B cell (primary cell): ENCODE measurements at regions not wholly inside any gene's neighbourhood (a gene's known extent, or its start where the extent isn't known, plus 50 kb on each side); places are given as distances from the start of the nearest gene placed in this dataset.

Experiments
- ATAC-seq: fragments of 200-7000 bp; cut with Tn5 transposase; one replicate; pipeline ENCODE4 v1.10.0; 2021; ENCODE audit warnings: low read depth, mild to moderate bottlenecking, moderate number of reproducible peaks, moderate library complexity
- CTCF ChIA-PET: fragments of 350-600 bp; sonication (Branson Sonifier 250); formaldehyde crosslinking; loops from one replicate; lab custom pipeline; 2021; ENCODE audit warnings: antibody characterized with exemption, inconsistent platforms; lab: Charles Lee
- POLR2A ChIA-PET: fragments of 350-600 bp; sonication (Branson Sonifier 250); formaldehyde crosslinking; loops from one replicate; lab custom pipeline; 2021; ENCODE audit warnings: antibody characterized with exemption; lab: Charles Lee
- DNase-seq: peaks from one replicate; pipeline ENCODE4 v3.0.0; 2013
- H2AFZ ChIP-seq: 2 replicates; pipeline ENCODE4 v1.6.1; 2012; ENCODE audit warnings: mild to moderate bottlenecking, low read depth, low read length; ENCODE audit not compliant: insufficient read depth, poor library complexity, severe bottlenecking
- H3K27ac ChIP-seq, 2 donors: 1 replicate in 1 of 2; 2 replicates in 1 of 2; pipeline ENCODE4 v1.5.1; 2012 to 2013; ENCODE audit warnings: low read length in 2 of 2, mild to moderate bottlenecking in 2 of 2, moderate library complexity in 1 of 2
- H3K27me3 ChIP-seq, 4 experiments: fragments of 200-600 bp in 1 of 4; sonication (generic) in 1 of 4; replicated peaks in 1 of 4; 1 replicate in 2 of 4; 2 replicates in 2 of 4; pipeline versions ENCODE4 v1.6.1 to v1.7.0; 2013 to 2016; ENCODE audit warnings: low read length in 3 of 4, mild to moderate bottlenecking in 2 of 4, mixed read lengths in 1 of 4, moderate library complexity in 1 of 4; ENCODE audit not compliant: insufficient read depth in 4 of 4, control insufficient read depth in 3 of 4; ENCODE audit errors: control extremely low read depth in 1 of 4
- H3K36me3 ChIP-seq, 2 experiments: replicated peaks in 1 of 2; 1 replicate in 1 of 2; 2 replicates in 1 of 2; pipeline versions ENCODE4 v1.6.1 to v1.7.1; 2013; ENCODE audit warnings: low read length in 1 of 2; ENCODE audit not compliant: insufficient read depth in 2 of 2, control insufficient read depth in 1 of 2; ENCODE audit errors: control extremely low read depth in 1 of 2, extremely low read depth in 1 of 2
- H3K4me1 ChIP-seq, 2 donors: fragments of 200-600 bp in 1 of 2; sonication (generic) in 1 of 2; 1 replicate in 1 of 2; 2 replicates in 1 of 2; pipeline versions ENCODE4 v1.5.1 to v1.6.1; 2013 to 2017; ENCODE audit warnings: low read length in 2 of 2; ENCODE audit not compliant: control insufficient read depth in 2 of 2, insufficient read depth in 2 of 2
- H3K4me2 ChIP-seq: replicated peaks from 2 replicates; pipeline ENCODE3; 2012; ENCODE audit warnings: mild to moderate bottlenecking, low read depth, low read length; ENCODE audit not compliant: poor library complexity, severe bottlenecking
- H3K4me3 ChIP-seq, 5 experiments: fragments of 200-600 bp in 1 of 5; sonication (generic) in 1 of 5; 1 replicate in 3 of 5; 2 replicates in 2 of 5; pipeline versions ENCODE4 v1.5.1 to v1.7.0; 2011 to 2016; ENCODE audit warnings: low read length in 4 of 5, mild to moderate bottlenecking in 4 of 5, low read depth in 2 of 5, control low read depth in 1 of 5, moderate library complexity in 1 of 5; ENCODE audit not compliant: insufficient read depth in 1 of 5; ENCODE audit errors: control extremely low read depth in 1 of 5, extremely low read depth in 1 of 5
- H3K79me2 ChIP-seq: fragments of 200-600 bp; sonication (generic); one replicate; pipeline ENCODE4 v1.6.0; 2016; ENCODE audit warnings: low read length; ENCODE audit not compliant: control insufficient read depth, insufficient read depth
- H3K9ac ChIP-seq: fragments of 200-600 bp; sonication (generic); 2 replicates; pipeline ENCODE4 v1.6.1; 2017; ENCODE audit warnings: mild to moderate bottlenecking, low read length, moderate library complexity
- H3K9me3 ChIP-seq, 3 donors: one replicate each; pipeline versions ENCODE4 v1.6.1 to v1.7.1; 2013; ENCODE audit warnings: low read length in 2 of 3; ENCODE audit not compliant: control insufficient read depth in 2 of 3, insufficient read depth in 1 of 3; ENCODE audit errors: control extremely low read depth in 1 of 3
- H4K20me1 ChIP-seq: 2 replicates; pipeline ENCODE4 v1.6.0; 2012; ENCODE audit warnings: mild to moderate bottlenecking, low read length; ENCODE audit not compliant: insufficient read depth, control insufficient read depth, poor library complexity, severe bottlenecking
- H3K27ac Mint-ChIP-seq: one replicate; pipeline ENCODE4 v1.8.0; 2021; ENCODE audit warnings: mixed read lengths
- H3K27me3 Mint-ChIP-seq: one replicate; pipeline ENCODE4 v1.8.0; 2021; ENCODE audit warnings: mixed read lengths
- H3K4me1 Mint-ChIP-seq: one replicate; pipeline ENCODE4 v1.8.0; 2021; ENCODE audit warnings: mixed read lengths
- H3K4me3 Mint-ChIP-seq: one replicate; pipeline ENCODE4 v1.8.0; 2021; ENCODE audit warnings: mixed read lengths
- H3K9me3 Mint-ChIP-seq: one replicate; pipeline ENCODE4 v1.8.0; 2022; ENCODE audit warnings: mixed read lengths; ENCODE audit not compliant: insufficient read depth
- CTCF ChIP-seq: fragments of 200-600 bp; IDR thresholded peaks from one replicate; pipeline ENCODE4 v1.8.0; 2022; ENCODE audit warnings: antibody characterized with exemption, mild to moderate bottlenecking
- EZH2 ChIP-seq: IDR thresholded peaks from 2 replicates; pipeline ENCODE4 v1.6.1; 2012; ENCODE audit warnings: borderline replicate concordance, low read depth, mild to moderate bottlenecking, moderate library complexity, low read length; ENCODE audit not compliant: insufficient read depth, poor library complexity, severe bottlenecking
- WGBS: methylation state at CpG from one replicate; pipeline ENCODE4 v1.1.5; 2013; ENCODE audit warnings: missing lambda C conversion rate; ENCODE audit not compliant: insufficient coverage; 5-methylcytosine and 5-hydroxymethylcytosine counted together
- intact Hi-C: fragments of 100-400 bp; cut with micrococcal nuclease; formaldehyde crosslinking; loops from one replicate; pipeline ENCODE4 v1.10.0; 2022

DNA sequence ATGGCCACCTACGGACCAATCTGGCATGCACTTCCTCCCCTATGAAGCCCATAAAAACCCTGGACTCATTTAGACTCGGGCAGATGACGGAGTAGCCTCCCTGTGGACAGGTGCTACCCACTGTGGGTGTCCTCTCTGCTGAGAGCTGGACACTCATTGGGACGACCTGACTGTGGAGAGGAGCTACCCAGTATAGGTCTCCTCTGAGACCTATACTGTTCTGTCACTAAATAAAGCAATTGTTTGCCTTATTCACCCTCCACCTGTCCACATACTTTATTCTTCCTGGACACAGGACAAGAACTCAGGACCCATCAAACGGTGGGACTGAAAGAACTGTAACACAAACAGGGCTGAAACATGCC lies 53.3 kb upstream of the CADM2 start:
- DNase-seq (no peak), ATAC-seq (no peak)
- ChIA-PET POLR2A (no interaction called here), CTCF (no interaction called here)
- H3K4me1 ChIP-seq = no peaks in the 10 kb centered on the region
- 93% methylated on average over 4 of the region's 5 CpGs for WGBS
- no peak overlapping the region for H3K4me3 ChIP-seq
- no peaks in the 10 kb centered on the region for H3K79me2 ChIP-seq
- no peaks in the 10 kb centered on the region for H3K27me3 ChIP-seq
- intact Hi-C loops = no loop called here
- no peaks in the 10 kb centered on the region for H3K36me3 ChIP-seq
- no peak overlapping the region for H2AFZ ChIP-seq
- no peaks in the 10 kb centered on the region for H3K27me3 Mint-ChIP-seq
- no peak overlapping the region for H3K4me2 ChIP-seq
- H3K4me3 Mint-ChIP-seq = no peak overlapping the region
- H3K27ac Mint-ChIP-seq = no peak overlapping the region
- H3K9me3 Mint-ChIP-seq = no peaks in the 10 kb centered on the region
- H3K9me3 ChIP-seq = peaks cover 0 to 24% (median 0%) of the 10 kb centered on the region in 3 donors
- H4K20me1 ChIP-seq = no peaks in the 10 kb centered on the region
- no peaks in the 10 kb centered on the region for H3K4me1 Mint-ChIP-seq
- no peak overlapping the region for H3K9ac ChIP-seq
- no peak for TF ChIP-seq CTCF
- TF ChIP-seq EZH2 = no peak
- H3K27ac ChIP-seq = no peak overlapping the region

- H3K4me1 Mint-ChIP-seq = no peaks in the 10 kb centered on the region
- DNase-seq (no peak), ATAC-seq (no peak)
- Histone ChIP-seq H4K20me1 (no peaks in the 10 kb centered on the region), H3K27ac (no peak overlapping the region), H2AFZ (no peak overlapping the region), H3K9ac (no peak overlapping the region), H3K27me3 (no peaks in the 10 kb centered on the region), H3K4me2 (no peak overlapping the region), H3K79me2 (no peaks in the 10 kb centered on the region), H3K4me3 (no peak overlapping the region), H3K36me3 (no peaks in the 10 kb centered on the region), H3K4me1 (no peaks in the 10 kb centered on the region), H3K9me3 (peaks cover 0 to 20% (median 0%) of the 10 kb centered on the region in 3 donors)
- ChIA-PET CTCF (no interaction called here), POLR2A (no interaction called here)
- intact Hi-C loops = no loop called here
- no peak overlapping the region for H3K4me3 Mint-ChIP-seq
- 81% methylated on average over 5 of the region's 6 CpGs for WGBS
- H3K9me3 Mint-ChIP-seq = no peaks in the 10 kb centered on the region
- no peak overlapping the region for H3K27ac Mint-ChIP-seq
- TF ChIP-seq EZH2 = no peak
- TF ChIP-seq CTCF = no peak
- H3K27me3 Mint-ChIP-seq = no peaks in the 10 kb centered on the region
Measured at GRCh38 chr3:84906065-84906464, 52.7 kb upstream of the CADM2 start.
